ENCODE measurements at regions not wholly inside any gene's neighbourhood (a gene's known extent, or its start where the extent isn't known, plus 50 kb on each side); places are given as distances from the start of the nearest gene placed in this dataset.

GRCh38 chr6:110033749-110034666 lies 55.9 kb downstream of the GPR6 start:
- TF ChIP-seq CTCF (conservative IDR thresholded peaks at IDR 0.05): no peak
- no peak for TF ChIP-seq ZFX (IDR thresholded peaks at IDR 0.05)
